HG03280 (cell line): ENCODE measurements at regions not wholly inside any gene's neighbourhood (a gene's known extent, or its start where the extent isn't known, plus 50 kb on each side); places are given as distances from the start of the nearest gene placed in this dataset.

ENCODE experiments used
- ATAC-seq: cut with Tn5 transposase; IDR thresholded peaks from one replicate; pipeline ENCODE4 v1.9.1; 2021; ENCODE audit warnings: mild to moderate bottlenecking, moderate library complexity; ENCODE audit not compliant: unreplicated experiment

GRCh38 chr7:156141941-156142340 is 329.7 kb upstream of the SHH start:
- ATAC-seq = no peak

- no peak for ATAC-seq
Observed at GRCh38 chr7:156140896-156141295, 328.6 kb upstream of the SHH start.

GRCh38 chr7:156140447-156140846 is 328.2 kb upstream of the SHH start:
- ATAC-seq = no peak

- ATAC-seq = no peak
Observed at GRCh38 chr7:156139633-156140032, 327.4 kb upstream of the SHH start.

DNA sequence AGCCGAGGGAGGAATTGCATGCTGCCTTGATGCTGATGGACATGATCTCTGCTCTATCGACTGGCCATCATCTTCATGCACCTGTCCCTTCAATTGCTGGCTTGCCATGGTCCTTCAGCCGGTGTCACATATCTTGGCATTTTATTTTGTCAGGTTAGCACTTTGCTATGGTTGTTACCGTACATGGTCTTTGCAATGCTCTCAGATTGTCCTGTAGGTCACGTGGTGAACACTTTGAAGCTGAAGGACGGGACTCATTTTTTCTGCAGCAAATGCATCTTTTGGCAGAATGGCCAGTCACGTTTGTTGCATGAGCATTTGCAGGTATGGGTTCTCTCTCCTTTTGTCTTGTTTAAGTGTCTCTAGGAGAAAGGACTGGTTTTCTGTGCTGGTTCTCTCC is 326.8 kb upstream of the SHH start:
- ATAC-seq = no peak

DNA sequence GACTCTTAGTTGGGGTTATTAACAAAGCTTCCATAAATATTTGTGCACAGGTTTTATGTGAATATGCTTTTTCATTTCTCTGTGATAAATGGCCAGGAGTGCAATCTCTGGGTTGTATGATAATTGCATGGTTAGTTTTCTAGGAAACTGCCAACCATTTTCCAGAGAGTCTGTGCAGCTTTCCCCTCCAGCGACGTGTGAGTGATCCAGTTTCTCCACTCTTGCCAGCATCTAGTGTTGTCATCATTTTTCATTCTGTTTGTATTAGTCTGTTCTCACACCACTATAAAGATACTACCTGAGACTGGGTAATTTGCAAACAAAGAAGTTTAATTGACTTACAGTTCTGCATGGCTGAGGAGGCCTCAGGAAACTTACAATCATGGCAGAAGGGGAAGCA is 319.6 kb upstream of the SHH start:
- no peak for ATAC-seq

- ATAC-seq = no peak
Observed at GRCh38 chr7:156129522-156129921, 317.3 kb upstream of the SHH start.

DNA sequence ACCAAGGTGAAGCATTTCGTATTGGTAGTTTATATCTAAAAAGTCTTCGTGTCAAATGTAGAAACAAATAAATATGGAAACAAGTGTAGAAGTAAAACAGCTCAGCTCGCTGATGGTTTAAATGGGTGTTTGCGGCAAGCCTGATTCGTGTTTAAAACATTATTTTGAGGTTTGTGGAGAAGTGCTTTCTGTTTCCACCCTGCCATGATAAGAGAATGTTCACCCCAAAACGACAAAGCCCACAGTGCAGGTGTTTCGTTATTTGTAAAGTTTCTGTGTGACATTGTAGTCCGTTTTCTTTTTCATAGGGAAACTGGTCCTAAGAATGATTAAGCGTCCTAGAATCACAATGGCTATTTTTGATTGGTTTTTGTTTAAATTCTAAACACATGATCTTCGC is 316.2 kb upstream of the SHH start:
- ATAC-seq = no peak

DNA sequence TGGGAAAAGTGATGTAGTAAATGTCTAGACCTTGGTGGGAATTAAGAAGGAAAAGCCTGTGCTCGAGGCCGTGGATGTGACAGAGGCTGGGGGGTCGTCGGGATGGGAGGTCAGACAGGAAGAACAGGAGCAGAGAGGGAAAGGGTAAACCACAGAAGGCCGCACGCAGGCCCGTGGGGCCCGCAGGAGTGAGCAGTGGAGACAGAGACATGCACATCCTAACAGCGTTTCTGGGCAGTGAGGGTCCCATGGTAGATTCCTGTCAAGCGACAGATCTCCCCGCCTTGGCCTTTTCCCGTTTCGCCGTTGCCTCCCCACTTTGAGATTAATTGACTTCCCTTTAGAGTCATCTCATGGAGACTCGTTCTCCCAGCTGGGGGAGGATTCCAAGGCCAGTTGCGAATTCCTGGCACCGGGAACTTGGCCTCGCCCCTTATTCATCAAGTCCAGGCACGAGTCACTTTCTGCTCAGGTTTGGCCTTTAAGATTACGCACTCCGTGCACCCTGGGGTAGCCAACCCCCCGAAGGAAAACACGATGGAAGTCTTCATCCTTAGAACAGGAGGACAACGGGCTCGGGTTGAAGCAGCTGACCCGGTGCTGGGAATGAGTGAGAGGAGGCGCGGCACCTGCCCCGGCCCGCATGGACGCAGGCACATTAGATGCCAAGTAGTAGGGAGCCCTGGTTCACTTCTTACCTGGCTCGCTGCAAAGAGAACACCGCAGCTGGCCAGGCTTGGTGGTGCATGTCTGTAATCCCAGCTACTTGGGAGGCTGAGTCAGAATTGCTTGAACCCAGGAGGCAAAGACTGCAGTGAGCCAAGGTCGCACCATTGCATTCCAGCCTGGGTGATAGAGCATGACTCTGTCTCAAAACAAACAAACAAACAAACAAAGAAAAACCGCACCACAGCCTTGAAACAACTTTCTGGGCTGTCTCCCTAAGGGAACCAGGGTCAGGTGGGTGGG is 315.2 kb upstream of the SHH start:
- ATAC-seq = no peak

DNA sequence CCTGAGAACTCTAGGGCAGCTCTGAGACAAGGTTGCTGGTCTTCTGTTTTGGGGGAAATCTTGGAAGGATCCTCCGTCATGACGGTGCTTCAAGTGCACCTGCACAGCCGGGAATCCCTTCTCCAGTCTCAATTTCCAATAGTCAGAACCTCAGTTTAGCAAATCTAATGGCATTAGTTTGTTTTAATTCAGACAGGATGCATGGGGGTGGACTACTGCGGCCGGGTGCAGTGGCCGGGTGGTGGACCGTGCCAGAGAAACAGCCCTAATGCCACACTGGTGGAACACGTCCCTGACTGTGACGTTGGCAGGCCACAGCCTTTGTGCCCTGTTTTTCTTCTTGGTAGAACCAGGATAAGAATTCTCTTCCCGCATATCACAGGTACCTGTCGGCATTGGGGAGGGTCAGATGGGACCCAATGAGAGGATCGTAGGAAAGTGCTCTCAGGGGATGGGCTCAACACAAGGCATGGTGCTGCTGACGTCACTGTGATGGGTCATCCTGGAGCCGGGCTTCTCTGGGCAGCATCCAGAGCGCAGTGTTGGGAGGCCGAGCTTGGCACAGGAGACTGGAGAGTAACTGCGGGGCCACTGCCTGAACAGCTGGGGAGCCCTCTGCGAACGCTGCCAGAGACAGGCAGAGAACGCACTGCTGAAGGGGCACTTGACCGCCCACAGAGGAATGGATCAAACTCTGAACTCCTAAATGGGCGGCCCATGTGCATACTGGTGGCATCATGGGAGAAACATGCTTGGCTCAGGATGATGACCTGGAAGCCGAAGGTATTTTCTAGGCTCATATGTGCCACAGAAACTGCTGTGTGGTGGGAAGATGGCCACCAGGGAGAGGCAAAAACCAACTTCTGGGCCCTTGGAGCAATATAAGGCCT is 313.8 kb upstream of the SHH start:
- ATAC-seq = no peak

GRCh38 chr7:156124356-156124755 is 312.1 kb upstream of the SHH start:
- no peak for ATAC-seq

- no peak for ATAC-seq
Observed at GRCh38 chr7:156123362-156123761, 311.1 kb upstream of the SHH start.

GRCh38 chr7:156122752-156123354 is 310.6 kb upstream of the SHH start:
- ATAC-seq = no peak

- ATAC-seq = no peak
Observed at GRCh38 chr7:156121956-156122355, 309.7 kb upstream of the SHH start.

DNA sequence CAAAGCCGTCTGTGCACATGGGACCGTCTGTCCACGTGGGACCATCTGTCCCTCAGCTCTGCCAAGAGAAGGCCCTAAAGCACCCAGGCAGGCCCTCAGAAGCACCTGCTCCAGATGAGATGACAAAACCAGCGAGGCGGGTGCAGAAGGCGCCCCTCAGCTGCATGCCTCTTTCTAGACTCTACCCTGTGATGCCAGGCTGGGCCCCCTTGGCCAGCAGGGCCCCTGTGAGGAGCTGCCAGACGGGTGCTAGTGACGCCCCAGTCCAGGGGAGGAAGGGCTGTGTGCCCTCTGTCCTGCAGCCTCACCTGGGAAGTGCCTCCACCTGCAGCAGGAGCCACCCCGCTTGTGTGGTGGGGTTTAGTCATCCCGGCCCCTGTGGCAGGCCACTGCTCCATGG is 309.2 kb upstream of the SHH start:
- no peak for ATAC-seq

- ATAC-seq = no peak
Observed at GRCh38 chr7:156120552-156120951, 308.3 kb upstream of the SHH start.

DNA sequence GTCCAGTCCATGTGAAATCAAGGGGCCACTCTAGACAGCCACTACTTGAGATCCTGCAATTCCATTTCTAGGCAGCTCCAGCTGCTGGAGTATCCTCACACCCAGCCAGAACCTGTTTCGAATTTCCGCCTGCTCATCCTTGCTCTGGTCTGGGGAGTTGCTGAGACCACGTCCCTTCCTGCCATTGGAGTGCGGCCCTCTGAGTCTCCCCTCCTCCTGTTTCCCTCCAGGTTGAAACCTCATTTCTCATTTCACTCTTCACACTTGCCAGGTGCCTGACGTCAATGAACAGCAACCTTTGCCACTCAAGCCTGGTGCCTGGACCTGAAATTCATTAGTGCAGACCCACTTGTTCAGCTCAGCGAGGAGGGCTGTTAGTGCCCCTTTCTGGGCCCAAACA is 307.5 kb upstream of the SHH start:
- no peak for ATAC-seq

DNA sequence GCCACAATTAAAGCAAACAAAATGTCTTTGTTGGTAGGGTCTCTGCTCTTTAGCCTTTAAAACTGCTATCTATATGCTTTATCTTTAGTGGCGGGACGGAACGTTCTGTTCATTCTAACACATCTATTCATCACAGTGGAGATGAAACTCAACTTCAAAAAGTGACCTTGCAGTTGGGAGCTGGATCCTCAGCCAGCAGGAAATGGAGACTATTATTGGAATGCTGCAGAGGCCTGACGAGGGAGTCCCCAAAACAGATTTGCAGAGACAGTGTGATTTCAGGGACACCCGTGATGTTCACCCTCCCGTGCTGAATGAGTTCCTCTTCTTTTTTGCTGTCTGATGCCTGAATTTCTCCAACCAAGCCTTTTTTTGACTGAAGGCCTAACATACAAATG is 306.0 kb upstream of the SHH start:
- ATAC-seq = no peak

- ATAC-seq = no peak
Observed at GRCh38 chr7:156117542-156118247, 305.4 kb upstream of the SHH start.

DNA sequence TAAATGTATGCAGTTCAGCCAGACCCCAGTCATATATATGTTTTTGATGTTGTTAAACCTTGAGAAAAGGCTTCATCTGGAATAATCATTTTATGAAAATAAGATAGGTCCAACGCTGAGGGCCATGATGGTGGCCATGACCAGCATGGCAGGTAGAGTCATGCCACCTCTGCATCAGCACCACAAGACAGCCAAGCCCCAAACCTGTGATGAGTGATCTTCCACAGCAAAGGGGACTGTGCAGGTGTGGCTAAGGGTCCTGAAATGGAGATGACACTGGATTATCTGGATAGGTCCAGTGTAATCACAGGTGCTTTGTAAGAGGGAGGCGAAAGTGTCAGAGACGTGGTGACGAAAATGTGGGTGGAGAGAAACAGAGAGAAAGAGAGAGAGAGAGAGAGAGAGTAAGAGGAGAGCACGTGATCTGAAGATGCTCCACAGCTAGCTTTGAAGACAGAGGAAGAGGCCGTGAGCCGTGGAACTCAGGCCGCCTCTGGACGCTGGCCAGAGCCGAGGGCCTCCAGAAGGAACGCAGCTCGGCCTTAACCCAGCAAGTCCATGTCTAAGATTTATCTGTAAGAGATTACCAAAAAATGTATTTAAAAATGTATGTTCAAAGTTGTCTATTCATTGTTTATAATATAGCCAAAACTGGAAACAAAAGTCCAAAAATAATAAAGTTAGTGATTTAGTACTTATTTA is 304.4 kb upstream of the SHH start:
- ATAC-seq = no peak
